Breast epithelium (tissue), 4 donors: ENCODE measurements at regions not wholly inside any gene's neighbourhood (a gene's known extent, or its start where the extent isn't known, plus 50 kb on each side); places are given as distances from the start of the nearest gene placed in this dataset.

Source experiments
- DNase-seq, 2 donors: peaks; one replicate each; pipeline ENCODE4 v3.0.0-alpha.2; 2019; ENCODE audit warnings: low spot score in 2 of 2
- H3K27ac ChIP-seq, 2 donors: fragments of 200-600 bp; sonication (generic) in 1 of 2; one replicate each; pipeline ENCODE4 v1.5.1; 2016 to 2019; ENCODE audit warnings: mild to moderate bottlenecking in 1 of 2
- H3K27me3 ChIP-seq, 2 donors: fragments of 200-600 bp; sonication (generic) in 1 of 2; one replicate each; pipeline versions ENCODE4 v1.5.1 to v1.6.0; 2017 to 2019; ENCODE audit warnings: control low read depth in 1 of 2, mild to moderate bottlenecking in 1 of 2
- H3K36me3 ChIP-seq: fragments of 200-600 bp; one replicate; pipeline ENCODE4 v1.5.1; 2019
- H3K4me1 ChIP-seq, 2 donors: fragments of 200-600 bp; sonication (generic); one replicate each; pipeline ENCODE4 v1.5.1; 2016 to 2019; ENCODE audit warnings: control low read depth in 1 of 2
- H3K4me3 ChIP-seq, 3 donors: fragments of 200-600 bp; sonication (generic); 1 replicate in 2 of 3; 2 replicates in 1 of 3; pipeline ENCODE4 v1.5.1; 2016 to 2019; ENCODE audit warnings: mild to moderate bottlenecking in 3 of 3, moderate library complexity in 2 of 3
- H3K9me3 ChIP-seq, 2 donors: fragments of 200-600 bp; sonication (generic) in 1 of 2; one replicate each; pipeline ENCODE4 v1.5.1; 2016 to 2019; ENCODE audit warnings: control low read depth in 1 of 2
- POLR2A ChIP-seq: fragments of 450-650 bp; IDR thresholded peaks from one replicate; pipeline ENCODE4 v1.6.1; 2016; ENCODE audit warnings: antibody characterized with exemption, mild to moderate bottlenecking, moderate library complexity
- POLR2AphosphoS5 ChIP-seq, 3 donors: sonication (generic); formaldehyde crosslinking; IDR thresholded peaks; one replicate each; pipeline ENCODE4 v1.6.1; 2017; ENCODE audit warnings: antibody characterized with exemption in 3 of 3
- intact Hi-C: fragments of 100-400 bp; cut with DNase I; formaldehyde crosslinking; loops from one replicate; pipeline ENCODE4 v1.15.1; 2023; ENCODE audit warnings: low total_unique reads
- TF ChIP-seq, protein P1 (sequence below), 3 donors: fragments of 450-650 bp; IDR thresholded peaks; one replicate each; pipeline ENCODE4 v1.5.1; 2016 to 2017; ENCODE audit warnings: antibody characterized with exemption in 3 of 3, mild to moderate bottlenecking in 3 of 3, moderate library complexity in 3 of 3

GRCh38 chr13:58908019-58908679, 1255.6 kb downstream of the DIAPH3 start:
- TF ChIP-seq, protein P1, sequence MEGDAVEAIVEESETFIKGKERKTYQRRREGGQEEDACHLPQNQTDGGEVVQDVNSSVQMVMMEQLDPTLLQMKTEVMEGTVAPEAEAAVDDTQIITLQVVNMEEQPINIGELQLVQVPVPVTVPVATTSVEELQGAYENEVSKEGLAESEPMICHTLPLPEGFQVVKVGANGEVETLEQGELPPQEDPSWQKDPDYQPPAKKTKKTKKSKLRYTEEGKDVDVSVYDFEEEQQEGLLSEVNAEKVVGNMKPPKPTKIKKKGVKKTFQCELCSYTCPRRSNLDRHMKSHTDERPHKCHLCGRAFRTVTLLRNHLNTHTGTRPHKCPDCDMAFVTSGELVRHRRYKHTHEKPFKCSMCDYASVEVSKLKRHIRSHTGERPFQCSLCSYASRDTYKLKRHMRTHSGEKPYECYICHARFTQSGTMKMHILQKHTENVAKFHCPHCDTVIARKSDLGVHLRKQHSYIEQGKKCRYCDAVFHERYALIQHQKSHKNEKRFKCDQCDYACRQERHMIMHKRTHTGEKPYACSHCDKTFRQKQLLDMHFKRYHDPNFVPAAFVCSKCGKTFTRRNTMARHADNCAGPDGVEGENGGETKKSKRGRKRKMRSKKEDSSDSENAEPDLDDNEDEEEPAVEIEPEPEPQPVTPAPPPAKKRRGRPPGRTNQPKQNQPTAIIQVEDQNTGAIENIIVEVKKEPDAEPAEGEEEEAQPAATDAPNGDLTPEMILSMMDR (IDR thresholded peaks at IDR 0.05) = no peak
- no peak for TF ChIP-seq POLR2AphosphoS5 (IDR thresholded peaks at IDR 0.05)
- no peak for TF ChIP-seq POLR2A
- H3K4me3 ChIP-seq = no peak overlapping the region
- no peak for DNase-seq
- H3K9me3 ChIP-seq = no peaks in the 10 kb centered on the region
- intact Hi-C loops = no loop called here
- no peaks in the 10 kb centered on the region for H3K36me3 ChIP-seq
- no peaks in the 10 kb centered on the region for H3K4me1 ChIP-seq
- H3K27ac ChIP-seq = no peak overlapping the region
- no peaks in the 10 kb centered on the region for H3K27me3 ChIP-seq

GRCh38 chr13:58919551-58919950, 1244.2 kb downstream of the DIAPH3 start:
- H3K4me3 ChIP-seq = no peak overlapping the region
- intact Hi-C loops = loop anchor here (5.0 kb wide), 1 partner anchor 1038 kb away; no protein-coding TSS in a partner anchor
- DNase-seq = no peak

GRCh38 chr13:58921129-58921528, 1242.6 kb downstream of the DIAPH3 start:
- DNase-seq = no peak
- no peak overlapping the region for H3K4me3 ChIP-seq
- TF ChIP-seq POLR2AphosphoS5 (IDR thresholded peaks at IDR 0.05) (no peak), POLR2A (no peak)
- TF ChIP-seq, protein P1 (IDR thresholded peaks at IDR 0.05) = no peak
- H3K27ac ChIP-seq = no peak overlapping the region
- H3K27me3 ChIP-seq = no peaks in the 10 kb centered on the region
- no peaks in the 10 kb centered on the region for H3K36me3 ChIP-seq
- no peaks in the 10 kb centered on the region for H3K9me3 ChIP-seq
- intact Hi-C loops = no loop called here
- H3K4me1 ChIP-seq = no peaks in the 10 kb centered on the region

More at GRCh38 chr13:58919551-58919950, 1244.2 kb downstream of the DIAPH3 start:
- no peak overlapping the region for H3K27ac ChIP-seq
- no peak for TF ChIP-seq POLR2AphosphoS5 (IDR thresholded peaks at IDR 0.05)
- no peaks in the 10 kb centered on the region for H3K27me3 ChIP-seq
- H3K36me3 ChIP-seq = no peaks in the 10 kb centered on the region
- H3K9me3 ChIP-seq = no peaks in the 10 kb centered on the region
- no peaks in the 10 kb centered on the region for H3K4me1 ChIP-seq

GRCh38 chr13:58926858-58927257, 1236.9 kb downstream of the DIAPH3 start:
- no peak overlapping the region for H3K4me3 ChIP-seq
- no peak for DNase-seq
- TF ChIP-seq POLR2AphosphoS5 (IDR thresholded peaks at IDR 0.05) = no peak
- TF ChIP-seq POLR2A = no peak
- TF ChIP-seq, protein P1 (IDR thresholded peaks at IDR 0.05) = no peak
- no peak overlapping the region for H3K27ac ChIP-seq
- no peaks in the 10 kb centered on the region for H3K4me1 ChIP-seq
- no peaks in the 10 kb centered on the region for H3K9me3 ChIP-seq
- H3K27me3 ChIP-seq = no peaks in the 10 kb centered on the region
- no peaks in the 10 kb centered on the region for H3K36me3 ChIP-seq
- intact Hi-C loops = no loop called here

DNA sequence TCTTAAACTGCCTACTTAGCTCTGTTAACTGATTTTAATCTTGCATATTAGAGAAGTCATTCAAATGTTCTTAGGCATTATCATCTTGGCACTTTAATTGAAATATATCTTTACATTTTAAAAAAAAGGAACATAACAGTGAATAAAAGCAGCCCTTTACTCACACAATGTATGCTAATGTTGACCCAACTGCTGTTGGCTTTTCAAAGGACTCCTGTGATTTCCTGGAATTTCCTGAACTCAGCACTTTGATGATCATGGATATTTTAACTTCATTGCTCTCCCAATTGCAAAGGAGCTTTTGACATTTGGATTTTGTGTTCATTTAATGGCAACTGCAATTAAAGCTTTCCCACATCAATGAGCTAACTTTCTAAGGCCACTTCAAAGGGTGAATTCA, 1230.3 kb downstream of the DIAPH3 start:
- H3K9me3 ChIP-seq = no peaks in the 10 kb centered on the region
- no peak overlapping the region for H3K27ac ChIP-seq
- intact Hi-C loops = no loop called here
- no peaks in the 10 kb centered on the region for H3K36me3 ChIP-seq
- H3K4me1 ChIP-seq = no peaks in the 10 kb centered on the region
- TF ChIP-seq, protein P1 (IDR thresholded peaks at IDR 0.05) = no peak
- TF ChIP-seq POLR2A (no peak), POLR2AphosphoS5 (IDR thresholded peaks at IDR 0.05) (no peak)
- DNase-seq = no peak
- no peak overlapping the region for H3K4me3 ChIP-seq
- no peaks in the 10 kb centered on the region for H3K27me3 ChIP-seq
